ENCODE measurements at regions not wholly inside any gene's neighbourhood (a gene's known extent, or its start where the extent isn't known, plus 50 kb on each side); places are given as distances from the start of the nearest gene placed in this dataset.

DNA sequence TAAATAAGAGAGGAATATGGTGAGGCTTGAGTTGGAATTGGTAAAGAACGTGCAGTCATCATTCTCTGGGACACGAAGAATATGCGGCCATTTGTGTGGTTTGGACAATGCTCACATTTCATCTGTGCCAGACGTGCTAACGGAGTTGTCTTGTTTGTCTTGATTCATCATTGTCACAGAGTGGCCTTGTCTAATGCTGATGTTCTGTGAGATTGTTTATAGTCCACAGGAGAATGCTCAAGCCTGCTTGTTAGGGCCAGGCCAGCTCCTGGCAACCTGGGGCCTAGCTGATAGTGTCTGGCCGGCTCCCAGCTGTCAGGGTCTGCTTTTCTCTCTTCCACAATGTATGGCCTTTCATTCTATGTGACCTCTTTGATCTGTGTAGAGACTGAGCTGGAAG, 384.7 kb downstream of the EDEM1 start:
- intact Hi-C loops (cut with micrococcal nuclease) (no loop called here), dilution Hi-C loops (cut with MboI; ENCODE audit: extremely low pct_ligation_motif_present, low sequenced_read_pairs) (no loop called here)
- no peak overlapping the region for H3K4me2 ChIP-seq (ENCODE audit: insufficient read depth, low read length)
- DNase-seq (ENCODE audit: low read depth, low spot score) (no peak), FAIRE-seq (no peak)
- H3K79me2 ChIP-seq (ENCODE audit: control insufficient read depth, insufficient read depth, low read length), result no peaks in the 10 kb centered on the region
- no peak overlapping the region for H3K27ac ChIP-seq (ENCODE audit: insufficient read depth, low read depth, low read length)
- H3K9ac ChIP-seq (replicated peaks; ENCODE audit: extremely low read depth, insufficient read depth, low read length), result no peak overlapping the region
- BruUV-seq (replicated peaks), result no TSS peak
- TF ChIP-seq MYC (IDR thresholded peaks at IDR 0.05; ENCODE audit: low read depth, low read length) (no peak), EZH2 (IDR thresholded peaks at IDR 0.05; ENCODE audit: borderline replicate concordance, low read depth, low read length, severe bottlenecking) (no peak), POLR2A (IDR thresholded peaks at IDR 0.05; ENCODE audit: low read depth, low read length) (no peak), POLR2AphosphoS5 (IDR thresholded peaks at IDR 0.05; ENCODE audit: insufficient read depth, low read depth, low read length) (no peak), JUN (IDR thresholded peaks at IDR 0.05; ENCODE audit: borderline replicate concordance, insufficient read depth, insufficient read length, low read depth) (no peak), GATA2 (IDR thresholded peaks at IDR 0.05; ENCODE audit: insufficient read depth, insufficient read length, low read depth, low read length) (no peak), FOS (IDR thresholded peaks at IDR 0.05; ENCODE audit: borderline replicate concordance, insufficient read depth, low read length) (no peak)
- TF ChIP-seq, protein P1, sequence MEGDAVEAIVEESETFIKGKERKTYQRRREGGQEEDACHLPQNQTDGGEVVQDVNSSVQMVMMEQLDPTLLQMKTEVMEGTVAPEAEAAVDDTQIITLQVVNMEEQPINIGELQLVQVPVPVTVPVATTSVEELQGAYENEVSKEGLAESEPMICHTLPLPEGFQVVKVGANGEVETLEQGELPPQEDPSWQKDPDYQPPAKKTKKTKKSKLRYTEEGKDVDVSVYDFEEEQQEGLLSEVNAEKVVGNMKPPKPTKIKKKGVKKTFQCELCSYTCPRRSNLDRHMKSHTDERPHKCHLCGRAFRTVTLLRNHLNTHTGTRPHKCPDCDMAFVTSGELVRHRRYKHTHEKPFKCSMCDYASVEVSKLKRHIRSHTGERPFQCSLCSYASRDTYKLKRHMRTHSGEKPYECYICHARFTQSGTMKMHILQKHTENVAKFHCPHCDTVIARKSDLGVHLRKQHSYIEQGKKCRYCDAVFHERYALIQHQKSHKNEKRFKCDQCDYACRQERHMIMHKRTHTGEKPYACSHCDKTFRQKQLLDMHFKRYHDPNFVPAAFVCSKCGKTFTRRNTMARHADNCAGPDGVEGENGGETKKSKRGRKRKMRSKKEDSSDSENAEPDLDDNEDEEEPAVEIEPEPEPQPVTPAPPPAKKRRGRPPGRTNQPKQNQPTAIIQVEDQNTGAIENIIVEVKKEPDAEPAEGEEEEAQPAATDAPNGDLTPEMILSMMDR (IDR thresholded peaks at IDR 0.05; ENCODE audit: extremely low read depth in 1 of 2, insufficient read depth in 1 of 2, low read depth in 1 of 2, low read length in 2 of 2), result no peak
- TF ChIP-seq, protein P2, sequence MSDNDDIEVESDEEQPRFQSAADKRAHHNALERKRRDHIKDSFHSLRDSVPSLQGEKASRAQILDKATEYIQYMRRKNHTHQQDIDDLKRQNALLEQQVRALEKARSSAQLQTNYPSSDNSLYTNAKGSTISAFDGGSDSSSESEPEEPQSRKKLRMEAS (IDR thresholded peaks at IDR 0.05; ENCODE audit: insufficient read depth, insufficient read length), result no peak
- no peak overlapping the region for H3K4me3 ChIP-seq (replicated peaks in 1 of 3; ENCODE audit: insufficient read depth in 1 of 3, low read depth in 1 of 3, low read length in 3 of 3)
- H3K9me3 ChIP-seq (replicated peaks; ENCODE audit: control insufficient read depth, insufficient read depth, low read length), result peaks cover 6% of the 10 kb centered on the region
- POLR2A ChIA-PET, result no interaction called here
- H4K20me1 ChIP-seq (replicated peaks; ENCODE audit: control insufficient read depth, extremely low read depth, insufficient read depth, low read length), result no peaks in the 10 kb centered on the region
- H3K9me1 ChIP-seq (replicated peaks; ENCODE audit: control insufficient read depth, extremely low read depth, insufficient read depth, low read length), result no peaks in the 10 kb centered on the region
- H2AFZ ChIP-seq (ENCODE audit: low read depth, low read length), result no peak overlapping the region
- no peaks in the 10 kb centered on the region for H3K4me1 ChIP-seq (ENCODE audit: control insufficient read depth, extremely low read depth, insufficient read depth, low read length)
- H3K36me3 ChIP-seq (ENCODE audit: control insufficient read depth in 2 of 2, extremely low read depth in 1 of 2, insufficient read depth in 2 of 2, low read length in 2 of 2), result no peaks in the 10 kb centered on the region
- CTCF ChIA-PET, result no interaction called here
- no peaks in the 10 kb centered on the region for H3K27me3 ChIP-seq (ENCODE audit: control insufficient read depth in 2 of 2, insufficient read depth in 2 of 2, low read length in 2 of 2)

All from endothelial cell of umbilical vein (primary cell).